Cardiac fibroblast (primary cell): ENCODE measurements at regions not wholly inside any gene's neighbourhood (a gene's known extent, or its start where the extent isn't known, plus 50 kb on each side); places are given as distances from the start of the nearest gene placed in this dataset.
"Not testable (repeated sequence)": the region's sequence is repeated elsewhere in the genome, so short reads cannot be mapped to it uniquely, and the experiment has no call there.

Experiments
- DNase-seq, 2 donors: peaks; one replicate each; pipeline versions ENCODE4 v3.0.0 to v3.0.0-alpha.2; 2010; ENCODE audit warnings: low read depth in 2 of 2
- H3K4me3 ChIP-seq, 2 donors: replicated peaks in 1 of 2; 1 replicate in 1 of 2; 2 replicates in 1 of 2; pipeline ENCODE4 v1.5.1; 2011; ENCODE audit warnings: low read depth in 2 of 2, low read length in 2 of 2, mild to moderate bottlenecking in 2 of 2, moderate library complexity in 1 of 2
- CTCF ChIP-seq: IDR thresholded peaks from one replicate; pipeline ENCODE4 v1.5.1; 2011; ENCODE audit warnings: low read depth, mild to moderate bottlenecking, low read length, inconsistent platforms

- no peak for TF ChIP-seq CTCF
- no peak overlapping the region for H3K4me3 ChIP-seq
- no peak for DNase-seq
Measured at GRCh38 chr12:61220337-61220736, 1039.9 kb upstream of the USP15 start.

- no peak overlapping the region for H3K4me3 ChIP-seq
- DNase-seq = no peak
- no peak for TF ChIP-seq CTCF
Measured at GRCh38 chr12:61232040-61232439, 1028.2 kb upstream of the USP15 start.

GRCh38 chr12:61250303-61250702 is 1009.9 kb upstream of the USP15 start:
- no peak for TF ChIP-seq CTCF
- no peak for DNase-seq
- H3K4me3 ChIP-seq = no peak overlapping the region

- no peak for TF ChIP-seq CTCF
- H3K4me3 ChIP-seq = no peak overlapping the region
- no peak for DNase-seq
Measured at GRCh38 chr12:61251076-61251475, 1009.1 kb upstream of the USP15 start.

GRCh38 chr12:61254225-61254624 is 1006.0 kb upstream of the USP15 start:
- H3K4me3 ChIP-seq = no peak overlapping the region
- no peak for DNase-seq
- no peak for TF ChIP-seq CTCF

- H3K4me3 ChIP-seq, DNase-seq: not testable (repeated sequence)
Measured at GRCh38 chr12:61264294-61264693, 995.9 kb upstream of the USP15 start.

GRCh38 chr12:61267474-61267873 is 992.7 kb upstream of the USP15 start:
- no peak overlapping the region for H3K4me3 ChIP-seq
- TF ChIP-seq CTCF = no peak
- no peak for DNase-seq
